NCI-H748 (cell line): ENCODE measurements at regions not wholly inside any gene's neighbourhood (a gene's known extent, or its start where the extent isn't known, plus 50 kb on each side); places are given as distances from the start of the nearest gene placed in this dataset.
"Not testable (repeated sequence)": the region's sequence is repeated elsewhere in the genome, so short reads cannot be mapped to it uniquely, and the experiment has no call there.

Source experiments
- DNase-seq: peaks from one replicate; lab custom pipeline; 2025; ENCODE audit not compliant: unreplicated experiment; lab: John Stamatoyannopoulos, UW

- DNase-seq: no peak
Observed at GRCh38 chr6:169406804-169407203, 153.2 kb upstream of the THBS2 start.

GRCh38 chr6:169406034-169406433 is 152.4 kb upstream of the THBS2 start:
- DNase-seq: no peak

- DNase-seq: no peak
Observed at GRCh38 chr6:169404828-169405227, 151.2 kb upstream of the THBS2 start.

- DNase-seq: no peak
Observed at GRCh38 chr6:169398342-169399105, 144.9 kb upstream of the THBS2 start.

GRCh38 chr6:169397684-169398083 is 144.0 kb upstream of the THBS2 start:
- DNase-seq: no peak

- no peak for DNase-seq
Observed at GRCh38 chr6:169396554-169397163, 143.0 kb upstream of the THBS2 start.

- DNase-seq: not testable (repeated sequence)
Observed at GRCh38 chr6:169396009-169396539, 142.4 kb upstream of the THBS2 start.

GRCh38 chr6:169395080-169395805 is 141.6 kb upstream of the THBS2 start:
- no peak for DNase-seq

GRCh38 chr6:169393753-169394152 is 140.1 kb upstream of the THBS2 start:
- DNase-seq: no peak

GRCh38 chr6:169391473-169392071 is 137.9 kb upstream of the THBS2 start:
- DNase-seq: no peak

- no peak for DNase-seq
Observed at GRCh38 chr6:169388395-169389166, 134.9 kb upstream of the THBS2 start.

- no peak for DNase-seq
Observed at GRCh38 chr6:169387809-169388383, 134.2 kb upstream of the THBS2 start.

- DNase-seq: no peak
Observed at GRCh38 chr6:169386411-169387057, 132.9 kb upstream of the THBS2 start.

- no peak for DNase-seq
Observed at GRCh38 chr6:169385237-169385880, 131.7 kb upstream of the THBS2 start.

GRCh38 chr6:169384291-169384690 is 130.6 kb upstream of the THBS2 start:
- DNase-seq: no peak

- DNase-seq: no peak
Observed at GRCh38 chr6:169383265-169383664, 129.6 kb upstream of the THBS2 start.

GRCh38 chr6:169382735-169383134 is 129.1 kb upstream of the THBS2 start:
- no peak for DNase-seq

GRCh38 chr6:169381988-169382387 is 128.3 kb upstream of the THBS2 start:
- no peak for DNase-seq

GRCh38 chr6:169380493-169380892 is 126.8 kb upstream of the THBS2 start:
- no peak for DNase-seq
